Large intestine (tissue), 3 donors: ENCODE measurements at regions not wholly inside any gene's neighbourhood (a gene's known extent, or its start where the extent isn't known, plus 50 kb on each side); places are given as distances from the start of the nearest gene placed in this dataset.

Experiments
- DNase-seq, 2 donors: peaks; one replicate each; pipeline versions ENCODE4 v3.0.0 to v3.0.0-alpha.2; 2013
- H3K27ac ChIP-seq: one replicate; pipeline ENCODE4 v1.5.1; 2013; ENCODE audit warnings: low read length
- H3K27me3 ChIP-seq: 2 replicates; pipeline ENCODE4 v1.6.1; 2013; ENCODE audit warnings: low read length; ENCODE audit not compliant: control insufficient read depth, insufficient read depth
- H3K36me3 ChIP-seq: 2 replicates; pipeline ENCODE4 v1.6.1; 2013; ENCODE audit warnings: low read length; ENCODE audit not compliant: control insufficient read depth, insufficient read depth
- H3K4me1 ChIP-seq: one replicate; pipeline ENCODE4 v1.6.1; 2013; ENCODE audit warnings: low read length; ENCODE audit not compliant: control insufficient read depth, insufficient read depth
- H3K4me3 ChIP-seq: one replicate; pipeline ENCODE4 v1.5.1; 2013; ENCODE audit warnings: low read length
- H3K9me3 ChIP-seq: one replicate; pipeline ENCODE4 v1.6.1; 2013; ENCODE audit warnings: mild to moderate bottlenecking, low read depth, low read length, moderate library complexity; ENCODE audit not compliant: control insufficient read depth
- WGBS: methylation state at CpG from one replicate; pipeline ENCODE4 v1.1.5; 2013; ENCODE audit warnings: low lambda C conversion rate; ENCODE audit not compliant: insufficient coverage; 5-methylcytosine and 5-hydroxymethylcytosine counted together

GRCh38 chr2:129482626-129483025 lies 496.8 kb upstream of the RAB6C start:
- no peak overlapping the region for H3K27ac ChIP-seq
- no CpG with 5 or more reads among the region's 6 CpGs for WGBS
- H3K27me3 ChIP-seq: no peaks in the 10 kb centered on the region
- no peak overlapping the region for H3K4me3 ChIP-seq
- DNase-seq: no peak
- no peaks in the 10 kb centered on the region for H3K36me3 ChIP-seq
- H3K9me3 ChIP-seq: no peaks in the 10 kb centered on the region
- no peaks in the 10 kb centered on the region for H3K4me1 ChIP-seq

- Histone ChIP-seq H3K4me1 (no peaks in the 10 kb centered on the region), H3K9me3 (no peaks in the 10 kb centered on the region), H3K36me3 (no peaks in the 10 kb centered on the region), H3K4me3 (no peak overlapping the region), H3K27me3 (no peaks in the 10 kb centered on the region), H3K27ac (no peak overlapping the region)
- no peak for DNase-seq
- WGBS: no CpG with 5 or more reads among the region's 4 CpGs
Measured at GRCh38 chr2:129483366-129483765, 496.1 kb upstream of the RAB6C start.

GRCh38 chr2:129484999-129485897 lies 494.2 kb upstream of the RAB6C start:
- no peaks in the 10 kb centered on the region for H3K36me3 ChIP-seq
- H3K9me3 ChIP-seq: no peaks in the 10 kb centered on the region
- no peak overlapping the region for H3K27ac ChIP-seq
- DNase-seq: no peak
- H3K27me3 ChIP-seq: no peaks in the 10 kb centered on the region
- H3K4me3 ChIP-seq: no peak overlapping the region
- 93% methylated on average over 2 of the region's 10 CpGs for WGBS
- no peaks in the 10 kb centered on the region for H3K4me1 ChIP-seq

- Histone ChIP-seq H3K36me3 (no peaks in the 10 kb centered on the region), H3K27me3 (no peaks in the 10 kb centered on the region), H3K4me3 (no peak overlapping the region), H3K9me3 (no peaks in the 10 kb centered on the region), H3K4me1 (peaks cover 6% of the 10 kb centered on the region), H3K27ac (no peak overlapping the region)
- no peak for DNase-seq
- WGBS: no CpG with 5 or more reads among the region's 4 CpGs
Measured at GRCh38 chr2:129488376-129488775, 491.1 kb upstream of the RAB6C start.

- Histone ChIP-seq H3K9me3 (no peaks in the 10 kb centered on the region), H3K27me3 (no peaks in the 10 kb centered on the region), H3K27ac (no peak overlapping the region), H3K36me3 (no peaks in the 10 kb centered on the region), H3K4me3 (no peak overlapping the region), H3K4me1 (peaks cover 6% of the 10 kb centered on the region)
- no CpG with 5 or more reads among the region's 7 CpGs for WGBS
- peak; percentile 5 to 20 for DNase-seq
Measured at GRCh38 chr2:129490641-129491040, 488.8 kb upstream of the RAB6C start.

GRCh38 chr2:129491308-129491707 lies 488.2 kb upstream of the RAB6C start:
- DNase-seq: peak; percentile 83 to 90
- H3K4me3 ChIP-seq: no peak overlapping the region
- no peaks in the 10 kb centered on the region for H3K9me3 ChIP-seq
- no peaks in the 10 kb centered on the region for H3K36me3 ChIP-seq
- no peaks in the 10 kb centered on the region for H3K27me3 ChIP-seq
- 17% methylated on average over 1 of the region's 2 CpGs for WGBS
- H3K4me1 ChIP-seq: peaks cover 6% of the 10 kb centered on the region
- H3K27ac ChIP-seq: no peak overlapping the region

GRCh38 chr2:129492548-129492947 lies 486.9 kb upstream of the RAB6C start:
- DNase-seq: no peak
- Histone ChIP-seq H3K4me3 (no peak overlapping the region), H3K27ac (no peak overlapping the region), H3K4me1 (peaks cover 6% of the 10 kb centered on the region), H3K9me3 (no peaks in the 10 kb centered on the region), H3K36me3 (no peaks in the 10 kb centered on the region), H3K27me3 (no peaks in the 10 kb centered on the region)
- no CpG with 5 or more reads among the region's 4 CpGs for WGBS

- Histone ChIP-seq H3K4me1 (peaks cover 5% of the 10 kb centered on the region), H3K27me3 (no peaks in the 10 kb centered on the region), H3K9me3 (no peaks in the 10 kb centered on the region), H3K36me3 (no peaks in the 10 kb centered on the region), H3K4me3 (no peak overlapping the region), H3K27ac (no peak overlapping the region)
- no peak for DNase-seq
- 67% methylated on average over 1 of the region's 2 CpGs for WGBS
Measured at GRCh38 chr2:129499747-129500146, 479.7 kb upstream of the RAB6C start.

- no peaks in the 10 kb centered on the region for H3K36me3 ChIP-seq
- no peak for DNase-seq
- no peak overlapping the region for H3K4me3 ChIP-seq
- no peak overlapping the region for H3K27ac ChIP-seq
- peaks cover 5% of the 10 kb centered on the region for H3K4me1 ChIP-seq
- no peaks in the 10 kb centered on the region for H3K27me3 ChIP-seq
- no CpG with 5 or more reads among the region's 4 CpGs for WGBS
- no peaks in the 10 kb centered on the region for H3K9me3 ChIP-seq
Measured at GRCh38 chr2:129502781-129503180, 476.7 kb upstream of the RAB6C start.

GRCh38 chr2:129504646-129505045 lies 474.8 kb upstream of the RAB6C start:
- no peak for DNase-seq
- peaks cover 5% of the 10 kb centered on the region for H3K4me1 ChIP-seq
- no peak overlapping the region for H3K27ac ChIP-seq
- H3K4me3 ChIP-seq: no peak overlapping the region
- 100% methylated on average over 2 of the region's 3 CpGs for WGBS
- no peaks in the 10 kb centered on the region for H3K27me3 ChIP-seq
- no peaks in the 10 kb centered on the region for H3K9me3 ChIP-seq
- no peaks in the 10 kb centered on the region for H3K36me3 ChIP-seq

GRCh38 chr2:129518937-129519336 lies 460.5 kb upstream of the RAB6C start:
- Histone ChIP-seq H3K27ac (no peak overlapping the region), H3K27me3 (no peaks in the 10 kb centered on the region), H3K36me3 (no peaks in the 10 kb centered on the region), H3K9me3 (no peaks in the 10 kb centered on the region), H3K4me1 (no peaks in the 10 kb centered on the region), H3K4me3 (no peak overlapping the region)
- DNase-seq: no peak
- WGBS: 100% methylated on average over 1 of the region's 4 CpGs
